Lower leg skin (tissue), 3 donors: ENCODE measurements at regions not wholly inside any gene's neighbourhood (a gene's known extent, or its start where the extent isn't known, plus 50 kb on each side); places are given as distances from the start of the nearest gene placed in this dataset.
"Not testable (repeated sequence)": the region's sequence is repeated elsewhere in the genome, so short reads cannot be mapped to it uniquely, and the experiment has no call there.

Experiments
- POLR2A ChIP-seq, 2 donors: fragments of 450-650 bp; IDR thresholded peaks; one replicate each; pipeline ENCODE4 v1.6.1; 2016 to 2017; ENCODE audit warnings: antibody characterized with exemption in 2 of 2, mild to moderate bottlenecking in 1 of 2, moderate library complexity in 1 of 2
- TF ChIP-seq, protein P1 (sequence below), 3 donors: fragments of 450-650 bp; IDR thresholded peaks; one replicate each; pipeline ENCODE4 v1.5.1; 2016; ENCODE audit warnings: antibody characterized with exemption in 3 of 3, mild to moderate bottlenecking in 3 of 3, moderate library complexity in 2 of 3

GRCh38 chr20:29122784-29123183, 2134.7 kb upstream of the DEFB115 start:
- TF ChIP-seq, protein P1, sequence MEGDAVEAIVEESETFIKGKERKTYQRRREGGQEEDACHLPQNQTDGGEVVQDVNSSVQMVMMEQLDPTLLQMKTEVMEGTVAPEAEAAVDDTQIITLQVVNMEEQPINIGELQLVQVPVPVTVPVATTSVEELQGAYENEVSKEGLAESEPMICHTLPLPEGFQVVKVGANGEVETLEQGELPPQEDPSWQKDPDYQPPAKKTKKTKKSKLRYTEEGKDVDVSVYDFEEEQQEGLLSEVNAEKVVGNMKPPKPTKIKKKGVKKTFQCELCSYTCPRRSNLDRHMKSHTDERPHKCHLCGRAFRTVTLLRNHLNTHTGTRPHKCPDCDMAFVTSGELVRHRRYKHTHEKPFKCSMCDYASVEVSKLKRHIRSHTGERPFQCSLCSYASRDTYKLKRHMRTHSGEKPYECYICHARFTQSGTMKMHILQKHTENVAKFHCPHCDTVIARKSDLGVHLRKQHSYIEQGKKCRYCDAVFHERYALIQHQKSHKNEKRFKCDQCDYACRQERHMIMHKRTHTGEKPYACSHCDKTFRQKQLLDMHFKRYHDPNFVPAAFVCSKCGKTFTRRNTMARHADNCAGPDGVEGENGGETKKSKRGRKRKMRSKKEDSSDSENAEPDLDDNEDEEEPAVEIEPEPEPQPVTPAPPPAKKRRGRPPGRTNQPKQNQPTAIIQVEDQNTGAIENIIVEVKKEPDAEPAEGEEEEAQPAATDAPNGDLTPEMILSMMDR (IDR thresholded peaks at IDR 0.05), result not testable (repeated sequence)
- not testable (repeated sequence) for TF ChIP-seq POLR2A (IDR thresholded peaks at IDR 0.05)
